ENCODE measurements at regions not wholly inside any gene's neighbourhood (a gene's known extent, or its start where the extent isn't known, plus 50 kb on each side); places are given as distances from the start of the nearest gene placed in this dataset.
"Not testable (repeated sequence)": the region's sequence is repeated elsewhere in the genome, so short reads cannot be mapped to it uniquely, and the experiment has no call there.

DNA sequence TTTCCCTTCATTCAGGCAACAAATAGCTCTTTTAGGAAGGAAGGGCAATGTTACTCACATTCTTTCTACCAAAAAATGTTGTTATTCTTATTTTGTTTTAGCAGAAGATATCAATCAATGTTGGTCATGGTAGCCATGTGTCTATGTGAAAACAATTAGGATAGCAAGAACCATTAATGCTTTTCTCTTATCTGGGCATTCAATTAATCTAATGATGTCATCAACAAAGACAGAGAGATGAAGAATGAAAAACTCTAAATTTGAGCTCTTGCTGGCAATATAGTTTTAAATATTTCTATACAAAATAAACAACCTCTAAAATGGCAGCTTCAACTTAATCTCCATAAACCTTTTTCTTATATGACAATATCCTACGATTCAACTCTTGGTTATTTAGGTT, 353.7 kb upstream of the ANKRD30A start:
- H3K27me3 ChIP-seq (ENCODE audit: control insufficient read depth in 2 of 2, insufficient read depth in 2 of 2, low read length in 2 of 2): no peaks in the 10 kb centered on the region
- H2AFZ ChIP-seq (ENCODE audit: insufficient read depth, low read depth, low read length, poor library complexity, severe bottlenecking): no peak overlapping the region
- Mint-ChIP-seq H3K27me3 (ENCODE audit: low read depth in 3 of 3) (peaks cover 0 to 8% (median 0%) of the 10 kb centered on the region in 3 donors), H3K4me1 (no peaks in the 10 kb centered on the region), H3K27ac (no peak overlapping the region), H3K4me3 (no peak overlapping the region), H3K9me3 (peaks cover 0 to 3% (median 0%) of the 10 kb centered on the region in 7 donors), H3K36me3 (no peaks in the 10 kb centered on the region)
- intact Hi-C loops (cut with micrococcal nuclease): no loop called here
- WGBS (ENCODE audit: insufficient coverage): no CpG with 5 or more reads among the region's 1 CpG
- no peak for TF ChIP-seq CTCF (IDR thresholded peaks at IDR 0.05)
- H3K4me1 ChIP-seq (ENCODE audit: control insufficient read depth in 1 of 2, insufficient read depth in 2 of 2, low read length in 2 of 2): no peaks in the 10 kb centered on the region
- no peaks in the 10 kb centered on the region for H3K79me2 ChIP-seq (ENCODE audit: insufficient read depth, low read length)
- H3K9ac ChIP-seq (ENCODE audit: insufficient read depth, low read length, poor library complexity, severe bottlenecking): no peak overlapping the region
- no peak for DNase-seq
- no peak overlapping the region for H3K27ac ChIP-seq (ENCODE audit: low read depth in 1 of 2, low read length in 2 of 2)
- H3K4me2 ChIP-seq (replicated peaks; ENCODE audit: extremely low read depth, low read length, poor library complexity, severe bottlenecking): no peak overlapping the region
- no peaks in the 10 kb centered on the region for H3K36me3 ChIP-seq (replicated peaks in 1 of 2; ENCODE audit: control insufficient read depth in 1 of 2, insufficient read depth in 2 of 2, low read length in 2 of 2)
- no peaks in the 10 kb centered on the region for H3K9me3 ChIP-seq (replicated peaks in 1 of 2; ENCODE audit: control insufficient read depth in 1 of 2, insufficient read depth in 1 of 2, low read length in 2 of 2)
- no peaks in the 10 kb centered on the region for H4K20me1 ChIP-seq (ENCODE audit: insufficient read depth, low read length)
- H3K4me3 ChIP-seq (replicated peaks in 1 of 3; ENCODE audit: low read depth in 2 of 3, low read length in 3 of 3): no peak overlapping the region

GRCh38 chr10:36769741-36770140, 355.7 kb upstream of the ANKRD30A start:
- H3K4me3 ChIP-seq (replicated peaks in 1 of 3; ENCODE audit: low read depth in 2 of 3, low read length in 3 of 3); H3K27me3 Mint-ChIP-seq (ENCODE audit: low read depth in 3 of 3); H3K27ac ChIP-seq (ENCODE audit: low read depth in 1 of 2, low read length in 2 of 2); H3K9me3 Mint-ChIP-seq; H3K27ac Mint-ChIP-seq; H3K36me3 ChIP-seq (replicated peaks in 1 of 2; ENCODE audit: control insufficient read depth in 1 of 2, insufficient read depth in 2 of 2, low read length in 2 of 2); H3K79me2 ChIP-seq (ENCODE audit: insufficient read depth, low read length); H3K9ac ChIP-seq (ENCODE audit: insufficient read depth, low read length, poor library complexity, severe bottlenecking); H3K4me2 ChIP-seq (replicated peaks; ENCODE audit: extremely low read depth, low read length, poor library complexity, severe bottlenecking); H3K36me3 Mint-ChIP-seq; H2AFZ ChIP-seq (ENCODE audit: insufficient read depth, low read depth, low read length, poor library complexity, severe bottlenecking); H3K4me3 Mint-ChIP-seq; H3K4me1 ChIP-seq (ENCODE audit: control insufficient read depth in 1 of 2, insufficient read depth in 2 of 2, low read length in 2 of 2); DNase-seq; intact Hi-C loops (cut with micrococcal nuclease); H3K27me3 ChIP-seq (ENCODE audit: control insufficient read depth in 2 of 2, insufficient read depth in 2 of 2, low read length in 2 of 2); H3K9me3 ChIP-seq (replicated peaks in 1 of 2; ENCODE audit: control insufficient read depth in 1 of 2, insufficient read depth in 1 of 2, low read length in 2 of 2); H3K4me1 Mint-ChIP-seq; H4K20me1 ChIP-seq (ENCODE audit: insufficient read depth, low read length): not testable (repeated sequence)
- 91% methylated on average over 7 of the region's 7 CpGs for WGBS (ENCODE audit: insufficient coverage)
